H1 (cell line): ENCODE measurements at regions not wholly inside any gene's neighbourhood (a gene's known extent, or its start where the extent isn't known, plus 50 kb on each side); places are given as distances from the start of the nearest gene placed in this dataset.

Experiments used
- HDAC2 ChIP-seq, 2 experiments: fragments of 300-600 bp in 1 of 2; sonication (generic) in 1 of 2; IDR thresholded peaks; 2 replicates each; pipeline ENCODE4 v1.6.1; 2011 to 2012; ENCODE audit warnings: low read depth in 2 of 2, low read length in 2 of 2, mild to moderate bottlenecking in 2 of 2, moderate library complexity in 2 of 2, borderline replicate concordance in 1 of 2, inconsistent platforms in 1 of 2

DNA sequence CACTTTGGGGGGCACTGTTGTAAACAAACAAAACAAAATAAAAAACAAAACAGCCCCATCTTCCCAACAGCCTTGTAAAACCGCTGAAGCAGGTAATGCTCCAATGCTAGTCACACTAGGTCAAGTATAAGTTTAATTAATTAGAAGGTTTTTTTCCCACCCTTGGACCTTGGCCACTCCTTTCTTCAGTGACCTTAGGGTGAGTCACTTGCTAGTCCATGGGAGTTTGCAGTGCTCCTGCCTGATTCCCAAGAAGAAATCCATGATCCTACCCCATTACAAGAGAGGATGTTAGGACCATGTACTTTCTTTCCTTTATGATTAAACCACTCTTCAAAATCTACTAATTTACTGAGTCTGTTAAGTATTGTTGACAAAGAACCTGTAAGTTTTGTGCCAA is 192.2 kb upstream of the CDKN2B start (continued):
- TF ChIP-seq HDAC2 (IDR thresholded peaks at IDR 0.05; ENCODE audit: borderline replicate concordance in 1 of 2, low read depth in 2 of 2, low read length in 2 of 2): no peak
